ENCODE measurements at regions not wholly inside any gene's neighbourhood (a gene's known extent, or its start where the extent isn't known, plus 50 kb on each side); places are given as distances from the start of the nearest gene placed in this dataset.

GRCh38 chr5:68395926-68396511 is 180.5 kb downstream of the PIK3R1 start:
- no peaks in the 10 kb centered on the region for H3K36me3 ChIP-seq (ENCODE audit: control insufficient read depth in 1 of 2, insufficient read depth in 2 of 2, low read length in 2 of 2)
- H3K9ac ChIP-seq (ENCODE audit: low read length), result no peak overlapping the region
- BruUV-seq (replicated peaks), result no TSS peak
- H3K79me2 ChIP-seq (ENCODE audit: insufficient read depth, low read length), result no peaks in the 10 kb centered on the region
- no peak overlapping the region for H2AFZ ChIP-seq (ENCODE audit: low read depth, low read length, poor library complexity, severe bottlenecking)
- intact Hi-C loops (cut with micrococcal nuclease), result no loop called here
- no peak overlapping the region for H3K4me2 ChIP-seq (ENCODE audit: low read length)
- no peaks in the 10 kb centered on the region for H3K27me3 ChIP-seq (ENCODE audit: insufficient read depth, low read length)
- no peak overlapping the region for H3K27ac ChIP-seq (ENCODE audit: low read depth, low read length)
- no peak overlapping the region for H3K4me3 ChIP-seq (replicated peaks in 1 of 2; ENCODE audit: low read depth in 1 of 2, low read length in 2 of 2)
- ATAC-seq (no peak), DNase-seq (ENCODE audit: low read depth, low spot score) (no peak)
- POLR2A ChIA-PET, result no interaction called here
- RAD21 ChIA-PET (ENCODE audit: low non-redundant PET in 1 of 2, low total read pairs in 2 of 2, uncharacterized antibody in 2 of 2, unreplicated experiment in 2 of 2), result no interaction called here
- H3K9me2 ChIP-seq (ENCODE audit: insufficient read depth), result no peaks in the 10 kb centered on the region
- no peaks in the 10 kb centered on the region for H3K9me3 ChIP-seq (ENCODE audit: control insufficient read depth in 1 of 2, insufficient read depth in 1 of 2, low read depth in 1 of 2, low read length in 2 of 2)
- no peak for TF ChIP-seq POLR2A (IDR thresholded peaks at IDR 0.05; ENCODE audit: borderline replicate concordance, extremely low read depth, insufficient read depth, insufficient read length)
- TF ChIP-seq, protein P1, sequence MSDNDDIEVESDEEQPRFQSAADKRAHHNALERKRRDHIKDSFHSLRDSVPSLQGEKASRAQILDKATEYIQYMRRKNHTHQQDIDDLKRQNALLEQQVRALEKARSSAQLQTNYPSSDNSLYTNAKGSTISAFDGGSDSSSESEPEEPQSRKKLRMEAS (IDR thresholded peaks at IDR 0.05), result no peak
- no peak for TF ChIP-seq ZFX (IDR thresholded peaks at IDR 0.05)
- TF ChIP-seq CEBPB (IDR thresholded peaks at IDR 0.05; ENCODE audit: low read depth), result no peak
- TF ChIP-seq FOSL1 (IDR thresholded peaks at IDR 0.05; ENCODE audit: low read depth), result no peak
- TF ChIP-seq CTCF (IDR thresholded peaks at IDR 0.05 in 2 of 3, conservative IDR thresholded peaks at IDR 0.05 in 1 of 3; ENCODE audit: borderline replicate concordance in 1 of 3, insufficient read depth in 1 of 3, low read depth in 2 of 3, low read length in 2 of 3), result no peak
- no peak for TF ChIP-seq CBX3 (IDR thresholded peaks at IDR 0.05; ENCODE audit: low read depth)
- no peak for TF ChIP-seq YY1 (IDR thresholded peaks at IDR 0.05; ENCODE audit: extremely low read depth, insufficient replicate concordance, low read depth, low read length)
- TF ChIP-seq, protein P2, sequence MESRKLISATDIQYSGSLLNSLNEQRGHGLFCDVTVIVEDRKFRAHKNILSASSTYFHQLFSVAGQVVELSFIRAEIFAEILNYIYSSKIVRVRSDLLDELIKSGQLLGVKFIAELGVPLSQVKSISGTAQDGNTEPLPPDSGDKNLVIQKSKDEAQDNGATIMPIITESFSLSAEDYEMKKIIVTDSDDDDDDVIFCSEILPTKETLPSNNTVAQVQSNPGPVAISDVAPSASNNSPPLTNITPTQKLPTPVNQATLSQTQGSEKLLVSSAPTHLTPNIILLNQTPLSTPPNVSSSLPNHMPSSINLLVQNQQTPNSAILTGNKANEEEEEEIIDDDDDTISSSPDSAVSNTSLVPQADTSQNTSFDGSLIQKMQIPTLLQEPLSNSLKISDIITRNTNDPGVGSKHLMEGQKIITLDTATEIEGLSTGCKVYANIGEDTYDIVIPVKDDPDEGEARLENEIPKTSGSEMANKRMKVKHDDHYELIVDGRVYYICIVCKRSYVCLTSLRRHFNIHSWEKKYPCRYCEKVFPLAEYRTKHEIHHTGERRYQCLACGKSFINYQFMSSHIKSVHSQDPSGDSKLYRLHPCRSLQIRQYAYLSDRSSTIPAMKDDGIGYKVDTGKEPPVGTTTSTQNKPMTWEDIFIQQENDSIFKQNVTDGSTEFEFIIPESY (IDR thresholded peaks at IDR 0.05; ENCODE audit: extremely low read depth, insufficient replicate concordance, low read length), result no peak
- TF ChIP-seq, protein P3, sequence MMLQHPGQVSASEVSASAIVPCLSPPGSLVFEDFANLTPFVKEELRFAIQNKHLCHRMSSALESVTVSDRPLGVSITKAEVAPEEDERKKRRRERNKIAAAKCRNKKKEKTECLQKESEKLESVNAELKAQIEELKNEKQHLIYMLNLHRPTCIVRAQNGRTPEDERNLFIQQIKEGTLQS (IDR thresholded peaks at IDR 0.05), result no peak
- no peak for TF ChIP-seq ZNF274 (IDR thresholded peaks at IDR 0.05; ENCODE audit: low read depth, low read length)
- TF ChIP-seq EZH2phosphoT487 (IDR thresholded peaks at IDR 0.05; ENCODE audit: borderline replicate concordance), result no peak
- no peak for TF ChIP-seq SP1 (IDR thresholded peaks at IDR 0.05; ENCODE audit: low read depth)
- TF ChIP-seq EGR1 (IDR thresholded peaks at IDR 0.05; ENCODE audit: low read depth), result no peak
- no peak for TF ChIP-seq SRF (IDR thresholded peaks at IDR 0.05; ENCODE audit: low read depth)
- no peak for TF ChIP-seq RAD21 (IDR thresholded peaks at IDR 0.05; ENCODE audit: low read depth)
- TF ChIP-seq REST (IDR thresholded peaks at IDR 0.05; ENCODE audit: low read depth), result no peak
- TF ChIP-seq POLR2AphosphoS5 (IDR thresholded peaks at IDR 0.05; ENCODE audit: low read depth, low read length), result no peak
- no peak for TF ChIP-seq JUND (IDR thresholded peaks at IDR 0.05)
- peaks cover 0 to 13% of the 10 kb centered on the region in 2 experiments; a peak in 1 of 4 replicates for H3K4me1 ChIP-seq (ENCODE audit: control insufficient read depth in 1 of 2, insufficient read depth in 2 of 2, low read length in 2 of 2)
- CTCF ChIA-PET, result no interaction called here
- H4K20me1 ChIP-seq (ENCODE audit: insufficient read depth), result no peaks in the 10 kb centered on the region

All from HCT116 (cell line).